GM21786 (cell line): ENCODE measurements at regions not wholly inside any gene's neighbourhood (a gene's known extent, or its start where the extent isn't known, plus 50 kb on each side); places are given as distances from the start of the nearest gene placed in this dataset.
"Not testable (repeated sequence)": the region's sequence is repeated elsewhere in the genome, so short reads cannot be mapped to it uniquely, and the experiment has no call there.

Experiments
- ATAC-seq: cut with Tn5 transposase; IDR thresholded peaks from one replicate; pipeline ENCODE4 v1.9.1; 2021; ENCODE audit not compliant: unreplicated experiment

DNA sequence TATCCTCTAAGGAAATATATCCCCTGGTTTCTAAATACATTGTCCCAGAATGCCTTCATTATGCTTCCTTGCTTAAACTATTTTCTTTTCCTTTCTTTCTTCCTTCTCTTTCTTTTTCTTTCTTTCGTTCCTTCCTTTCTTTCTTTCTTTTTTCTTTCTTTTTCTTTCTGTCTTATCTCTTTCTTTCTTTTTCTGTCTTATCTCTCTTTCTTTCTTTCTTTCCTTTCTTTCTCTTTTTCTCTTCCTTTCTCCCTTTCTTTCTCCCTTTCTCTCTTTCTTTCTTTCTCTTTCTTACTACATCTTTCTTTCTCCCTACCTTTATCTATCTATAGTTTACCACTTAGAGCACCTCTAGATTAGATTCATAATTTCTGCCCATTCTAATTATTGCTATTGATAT lies 552.1 kb downstream of the PYDC2 start:
- ATAC-seq: no peak

DNA sequence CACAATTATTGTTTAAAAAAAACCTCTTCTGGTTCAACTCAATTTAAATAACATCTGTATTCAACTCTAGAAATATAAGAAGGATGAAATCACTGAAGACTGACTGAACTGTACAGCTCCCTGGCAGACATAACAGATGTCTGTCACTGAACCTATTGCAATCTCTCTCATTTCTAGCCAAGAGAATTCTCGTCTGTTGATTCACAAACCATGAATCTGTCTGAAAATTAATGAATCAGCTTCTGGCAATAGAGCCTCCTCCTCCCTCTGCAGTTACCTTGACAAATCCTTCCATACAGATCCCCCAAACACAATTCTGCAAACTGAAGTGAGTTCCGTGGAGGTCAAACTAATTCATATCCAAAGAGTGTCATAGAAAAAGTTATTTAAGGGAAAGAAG lies 561.4 kb downstream of the PYDC2 start:
- ATAC-seq: no peak

DNA sequence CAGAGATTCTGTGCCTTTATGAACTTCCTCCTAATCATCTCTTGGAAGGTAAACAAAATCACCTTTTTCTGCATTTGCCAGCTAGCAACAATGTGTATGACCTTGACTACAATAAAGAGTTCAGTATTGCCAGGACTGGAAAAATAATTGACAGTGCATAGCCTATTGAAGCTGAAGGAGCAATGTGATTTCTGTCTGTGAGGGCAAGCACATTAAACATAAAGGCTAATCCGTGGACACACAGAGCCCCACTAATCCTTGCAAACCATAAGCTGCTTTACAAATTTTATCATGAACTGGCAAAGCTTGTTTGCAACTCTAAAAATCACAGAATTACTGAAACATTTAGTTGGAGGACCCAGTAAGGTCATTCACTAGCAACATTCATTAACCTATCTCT lies 563.8 kb downstream of the PYDC2 start:
- no peak for ATAC-seq

DNA sequence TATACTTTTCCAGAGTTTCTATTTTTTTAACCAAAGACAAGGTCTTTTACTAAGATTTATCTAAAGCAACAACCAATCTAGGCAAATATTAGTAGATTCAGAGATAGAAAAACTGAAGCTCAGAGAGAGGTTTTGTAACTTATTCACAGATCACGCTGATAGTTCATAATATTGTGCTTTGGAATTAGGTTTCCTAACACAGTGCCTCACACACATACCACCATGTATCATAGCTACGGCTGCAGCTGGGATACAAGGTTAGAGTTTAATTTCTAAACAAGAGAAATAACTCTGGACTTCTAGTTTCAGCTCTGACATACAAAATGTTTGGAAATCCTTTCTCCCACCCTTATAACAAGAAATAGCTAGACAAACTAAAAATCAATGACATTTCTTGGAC lies 565.7 kb downstream of the PYDC2 start:
- ATAC-seq: no peak

DNA sequence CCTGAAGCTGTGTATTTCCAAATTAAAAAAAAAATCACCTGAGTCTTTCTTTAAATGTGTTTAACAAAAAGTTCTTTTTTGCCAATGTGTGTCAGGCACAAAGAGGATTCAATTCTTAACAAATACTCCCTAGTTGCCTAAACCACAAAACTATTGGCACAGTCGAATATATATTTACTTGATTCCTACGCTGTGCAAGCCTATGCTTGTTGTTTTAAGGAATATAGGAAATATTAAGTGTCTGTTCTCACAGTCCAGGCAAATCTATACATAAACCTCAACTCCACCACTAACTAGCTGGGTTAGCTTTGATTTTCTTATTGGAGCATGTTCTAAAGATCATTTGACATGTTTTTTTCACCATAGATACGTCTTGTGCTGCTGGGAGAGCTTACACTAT lies 571.0 kb downstream of the PYDC2 start:
- no peak for ATAC-seq

DNA sequence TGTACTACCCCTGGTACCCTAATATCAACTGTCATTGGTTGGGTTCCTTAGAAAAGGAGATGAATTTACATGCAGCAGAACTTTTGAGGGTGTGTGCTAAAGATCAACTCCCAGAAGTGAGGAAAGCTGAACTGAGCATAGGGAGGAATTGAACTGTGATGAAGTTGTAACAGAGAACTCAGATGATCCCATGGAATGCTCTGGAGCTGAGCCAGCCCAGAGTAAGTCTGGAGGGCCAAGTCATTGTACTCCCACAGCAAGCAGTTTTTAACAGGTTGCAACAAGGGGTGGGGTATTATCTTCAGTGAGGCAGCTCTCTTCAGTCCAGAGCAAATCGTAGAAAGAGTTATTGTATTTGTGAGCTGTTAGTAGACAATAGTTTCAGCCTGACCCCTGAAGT lies 572.3 kb downstream of the PYDC2 start:
- ATAC-seq: no peak

DNA sequence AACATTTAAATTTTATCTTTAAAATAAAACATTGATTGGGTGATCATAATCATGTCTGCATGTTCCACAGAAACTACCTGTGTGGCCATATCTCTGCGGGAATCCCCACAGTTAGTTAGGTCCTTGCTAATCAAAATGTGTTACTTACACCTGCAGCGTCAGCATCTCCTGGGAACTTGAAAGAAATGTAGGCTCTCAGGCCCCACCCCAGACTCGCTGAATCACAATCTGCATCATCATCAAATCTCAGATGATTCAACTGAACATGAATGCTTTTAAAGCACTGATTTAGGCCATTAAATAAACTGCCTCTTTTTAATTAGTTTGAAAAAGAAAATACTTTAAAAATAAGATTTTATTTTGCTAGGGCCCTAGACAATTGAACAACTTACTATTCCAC lies 577.8 kb downstream of the PYDC2 start:
- ATAC-seq: no peak

DNA sequence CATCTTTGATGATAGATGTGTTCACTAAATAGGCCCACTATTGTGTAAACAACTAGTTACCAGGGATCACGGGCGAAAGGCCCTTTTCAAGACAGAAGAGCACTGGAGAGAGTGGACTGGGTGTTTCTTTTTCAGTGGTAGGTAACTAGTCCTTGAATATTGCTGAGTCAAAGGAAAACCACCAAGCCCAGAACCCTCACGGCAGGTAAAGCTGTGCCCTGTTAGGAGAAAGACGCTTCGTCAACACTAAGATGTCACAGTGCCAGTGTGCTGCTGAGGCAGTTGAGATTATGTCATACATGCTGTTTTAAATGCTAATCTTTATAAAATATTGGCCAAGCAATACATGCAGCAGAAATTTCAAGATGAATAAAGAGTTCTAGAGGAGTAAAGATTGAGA lies 578.6 kb downstream of the PYDC2 start:
- ATAC-seq: no peak

DNA sequence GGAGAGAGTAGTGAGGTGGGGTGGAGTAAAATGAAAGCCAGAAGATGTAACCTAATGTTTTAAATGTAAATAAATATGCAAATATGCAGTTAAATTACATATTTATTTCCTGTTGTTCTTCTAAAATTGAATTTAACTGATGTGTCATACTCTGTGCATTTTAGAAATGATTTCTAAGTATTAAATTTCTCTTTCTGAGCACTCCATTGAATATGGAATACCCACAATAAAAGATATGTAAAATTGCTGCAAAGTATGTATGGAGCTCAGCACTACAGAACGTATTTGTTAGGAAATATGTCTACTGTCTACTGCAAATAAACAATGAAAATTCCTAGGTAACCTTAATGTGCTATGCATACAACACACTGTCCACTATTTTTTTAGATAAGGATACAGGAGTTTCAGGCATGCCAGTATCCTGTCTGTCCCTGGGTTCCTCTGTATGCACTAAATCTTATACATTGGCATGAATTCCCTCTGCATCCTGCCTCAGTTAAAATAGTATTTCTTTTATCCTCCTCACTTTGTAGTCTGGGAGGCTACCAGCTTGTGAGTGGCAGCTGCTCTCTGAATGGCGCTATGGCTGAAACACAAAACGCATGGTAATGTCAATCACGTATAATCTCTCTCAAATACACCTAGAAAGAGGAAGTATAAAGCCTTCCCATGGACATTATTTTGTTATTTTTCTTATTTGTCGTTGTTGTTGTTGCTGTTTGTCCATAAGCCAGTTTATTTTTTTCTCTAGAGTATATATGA lies 579.5 kb downstream of the PYDC2 start:
- no peak for ATAC-seq

DNA sequence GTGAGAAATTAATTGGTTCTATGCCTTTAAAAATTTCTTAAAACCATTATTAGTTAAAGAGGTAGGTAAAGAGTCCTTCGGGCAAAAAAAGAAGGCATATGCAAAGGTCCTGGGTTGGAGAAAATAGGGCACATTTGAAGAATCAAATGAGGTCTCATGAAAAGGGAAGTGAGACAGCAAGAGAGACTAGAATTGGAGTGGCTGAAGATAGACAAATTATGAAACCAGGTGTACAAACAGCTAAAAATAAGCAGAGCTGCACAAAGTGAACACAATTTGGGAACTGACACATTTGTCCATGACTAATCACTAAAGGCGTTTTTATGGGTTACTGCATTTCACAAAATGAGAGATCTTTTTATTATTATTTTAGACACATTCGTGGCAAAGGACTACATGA lies 581.2 kb downstream of the PYDC2 start:
- ATAC-seq: peak; percentile 99

DNA sequence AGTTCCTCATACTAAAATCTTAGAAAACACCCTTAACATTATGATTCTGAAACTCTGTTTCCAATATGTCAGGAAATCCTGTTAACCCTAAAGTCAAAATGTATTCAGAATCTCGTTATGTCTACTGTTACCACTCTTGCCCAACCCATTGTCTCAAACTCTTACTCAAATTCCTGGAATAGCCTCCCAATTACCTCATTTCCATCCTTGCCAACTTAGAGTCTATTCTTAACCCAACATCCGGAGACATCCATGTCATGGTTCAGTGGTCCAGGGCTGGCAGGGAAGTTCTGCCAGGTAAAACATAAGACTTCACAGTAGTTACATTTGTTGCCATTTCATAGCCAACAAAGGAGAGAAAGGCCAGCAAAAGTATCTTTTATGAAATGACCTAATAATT lies 593.9 kb downstream of the PYDC2 start:
- ATAC-seq: no peak

DNA sequence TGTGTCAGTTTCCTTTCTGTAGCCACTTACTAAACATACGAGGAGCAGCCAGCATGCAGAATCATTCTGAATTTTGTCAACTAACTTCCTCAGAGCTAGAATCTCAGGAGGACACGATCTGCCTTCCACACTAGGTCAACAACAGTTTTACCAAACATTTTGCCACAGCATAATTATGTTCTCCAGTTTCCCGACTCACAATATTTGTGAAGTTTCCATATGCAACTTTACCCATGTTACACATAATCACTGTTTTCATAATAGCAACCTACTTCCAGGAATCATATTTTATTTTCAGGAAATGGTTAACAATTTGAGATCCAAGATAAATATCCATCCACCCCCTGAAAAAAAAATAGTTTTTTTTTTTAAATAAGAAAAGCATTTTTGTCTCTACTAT lies 595.0 kb downstream of the PYDC2 start:
- no peak for ATAC-seq

DNA sequence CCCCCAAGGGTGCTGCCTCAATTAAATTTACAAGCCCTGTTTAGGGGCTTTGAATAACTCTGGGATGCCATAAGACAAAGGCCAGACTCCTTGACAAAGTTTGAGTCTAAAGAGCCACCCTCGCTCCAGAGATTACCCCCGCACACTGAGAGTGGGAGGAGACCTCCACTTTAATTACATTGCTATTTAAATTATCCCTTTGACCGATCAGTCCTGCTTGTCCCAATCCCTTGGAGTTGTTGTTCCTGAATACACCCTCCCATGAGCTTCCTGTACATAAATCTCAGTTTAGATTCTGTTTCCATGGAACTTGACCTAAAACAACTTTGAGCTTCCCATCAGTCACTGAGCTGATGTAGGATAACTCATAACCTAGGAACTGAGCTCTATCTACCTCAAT lies 596.3 kb downstream of the PYDC2 start:
- no peak for ATAC-seq

DNA sequence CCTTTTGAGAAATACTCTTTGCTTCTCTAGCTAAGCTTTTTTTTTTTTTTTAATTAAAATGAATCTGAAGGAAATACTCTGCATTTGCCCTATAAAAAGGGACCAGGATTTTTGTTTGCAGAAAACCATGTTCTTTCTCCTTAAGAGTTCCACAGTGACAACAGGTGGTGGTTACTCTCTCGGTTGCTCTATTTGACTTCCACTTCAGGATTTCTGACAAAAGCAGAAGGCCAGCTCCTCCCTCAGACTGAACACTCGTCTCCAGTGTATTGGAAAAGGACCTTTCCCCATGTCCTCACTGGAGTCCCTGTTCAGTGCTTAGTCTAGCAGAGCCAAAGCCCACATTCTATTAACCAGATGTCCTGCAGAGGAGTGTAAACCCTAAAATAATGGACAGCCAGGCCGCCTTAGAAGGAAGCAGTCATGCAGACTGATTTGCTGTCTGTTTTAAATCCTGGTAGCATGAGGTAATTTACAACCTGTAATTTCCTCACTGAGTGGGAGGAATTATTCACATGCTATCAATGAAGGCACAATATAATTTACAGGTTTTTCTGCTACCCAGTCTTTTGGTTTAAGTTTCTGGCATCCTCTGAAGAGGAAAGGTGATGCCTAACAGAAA lies 599.3 kb downstream of the PYDC2 start:
- ATAC-seq: no peak

DNA sequence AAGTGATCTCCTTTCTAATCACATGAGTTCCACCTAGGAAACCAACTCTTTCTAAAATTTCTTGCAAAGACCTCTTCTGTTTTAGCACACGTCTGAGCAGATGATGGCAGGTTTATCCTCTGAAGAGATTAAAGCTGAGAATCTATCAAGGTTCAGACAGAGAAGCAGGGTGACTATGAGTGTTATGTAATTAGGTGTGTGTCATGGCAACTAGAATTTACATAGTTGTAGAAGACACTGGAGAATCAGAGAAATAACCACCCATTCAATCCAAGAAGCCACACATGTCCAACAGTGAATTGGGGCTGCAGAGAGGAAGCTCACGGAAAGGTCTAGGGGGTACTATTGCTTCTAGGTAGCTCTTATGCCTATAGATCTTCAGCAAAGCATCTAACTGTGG lies 600.5 kb downstream of the PYDC2 start:
- ATAC-seq: no peak

DNA sequence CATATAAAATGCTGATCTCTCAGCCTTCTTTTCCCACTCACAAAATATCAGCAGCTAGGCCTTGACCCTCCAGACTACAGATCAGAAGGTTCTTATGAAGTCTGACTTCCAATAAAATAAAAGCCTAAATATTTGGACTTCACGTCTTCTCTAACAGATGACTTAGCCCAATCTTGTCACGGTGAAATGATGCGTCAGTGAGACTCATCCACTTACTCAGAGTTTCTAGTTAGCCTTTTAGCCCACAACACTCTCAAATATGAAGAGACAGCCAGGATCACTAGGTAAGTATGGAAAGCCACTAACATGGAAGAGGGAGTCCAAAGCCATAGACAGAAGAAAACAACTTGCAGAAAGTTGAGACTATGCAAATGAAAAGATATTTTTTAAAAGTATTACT lies 601.2 kb downstream of the PYDC2 start:
- no peak for ATAC-seq

DNA sequence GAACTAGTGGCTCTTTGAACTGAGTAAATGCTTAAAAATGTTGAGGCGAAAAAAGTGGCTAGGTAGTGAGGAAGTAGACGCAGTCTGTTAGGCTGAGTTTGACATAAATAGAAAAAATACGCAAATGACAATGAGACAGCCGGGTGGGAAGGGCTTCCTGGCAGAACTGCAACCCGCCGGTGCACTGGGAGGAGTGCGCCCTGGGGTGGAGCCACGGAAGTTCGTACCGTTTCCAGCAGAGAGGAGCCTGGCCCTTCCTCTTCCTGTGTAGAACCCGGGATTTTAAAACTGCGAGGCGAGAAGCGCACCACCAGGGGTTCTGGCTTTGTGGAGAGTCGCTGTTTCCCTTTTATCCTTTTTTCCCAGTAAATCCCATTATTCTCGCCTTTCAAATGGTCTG lies 602.6 kb downstream of the PYDC2 start:
- peak; percentile 84 for ATAC-seq

DNA sequence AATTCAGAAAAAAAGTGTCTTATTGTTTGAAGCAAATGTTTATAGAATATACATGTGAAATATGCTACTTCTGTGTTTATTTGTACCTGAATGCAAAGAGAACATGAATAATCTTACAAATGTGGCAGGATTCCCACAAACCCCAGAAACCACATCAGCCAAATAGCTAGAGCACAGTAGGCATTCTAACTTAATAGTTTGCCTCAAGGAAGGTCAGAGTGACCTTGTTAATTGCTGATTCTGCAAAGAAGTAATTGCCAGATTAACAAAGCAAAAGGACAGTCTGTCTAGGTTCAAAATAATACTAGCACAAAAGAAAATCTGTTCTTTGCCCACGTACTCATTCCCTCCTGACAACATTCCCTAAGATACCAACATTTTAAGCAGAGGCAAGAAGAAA lies 604.0 kb downstream of the PYDC2 start:
- ATAC-seq: no peak

DNA sequence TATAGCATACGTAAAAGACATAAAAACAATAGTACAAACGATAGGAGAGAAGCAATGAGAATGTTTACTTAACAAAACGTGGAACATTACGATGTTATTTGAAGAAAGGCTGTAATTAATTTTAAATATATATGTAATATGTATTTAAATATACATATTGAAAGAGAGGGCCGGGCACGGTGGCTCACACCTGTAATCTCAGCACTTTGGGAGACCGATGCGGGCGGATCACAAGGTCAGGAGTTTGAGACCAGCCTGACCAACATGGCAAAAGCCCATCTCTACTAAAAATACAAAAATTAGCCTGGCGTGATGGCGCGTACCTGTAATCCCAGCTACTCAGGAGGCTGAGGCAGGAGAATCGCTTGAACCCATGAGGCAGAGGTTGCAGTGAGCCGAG lies 605.3 kb downstream of the PYDC2 start:
- not testable (repeated sequence) for ATAC-seq

DNA sequence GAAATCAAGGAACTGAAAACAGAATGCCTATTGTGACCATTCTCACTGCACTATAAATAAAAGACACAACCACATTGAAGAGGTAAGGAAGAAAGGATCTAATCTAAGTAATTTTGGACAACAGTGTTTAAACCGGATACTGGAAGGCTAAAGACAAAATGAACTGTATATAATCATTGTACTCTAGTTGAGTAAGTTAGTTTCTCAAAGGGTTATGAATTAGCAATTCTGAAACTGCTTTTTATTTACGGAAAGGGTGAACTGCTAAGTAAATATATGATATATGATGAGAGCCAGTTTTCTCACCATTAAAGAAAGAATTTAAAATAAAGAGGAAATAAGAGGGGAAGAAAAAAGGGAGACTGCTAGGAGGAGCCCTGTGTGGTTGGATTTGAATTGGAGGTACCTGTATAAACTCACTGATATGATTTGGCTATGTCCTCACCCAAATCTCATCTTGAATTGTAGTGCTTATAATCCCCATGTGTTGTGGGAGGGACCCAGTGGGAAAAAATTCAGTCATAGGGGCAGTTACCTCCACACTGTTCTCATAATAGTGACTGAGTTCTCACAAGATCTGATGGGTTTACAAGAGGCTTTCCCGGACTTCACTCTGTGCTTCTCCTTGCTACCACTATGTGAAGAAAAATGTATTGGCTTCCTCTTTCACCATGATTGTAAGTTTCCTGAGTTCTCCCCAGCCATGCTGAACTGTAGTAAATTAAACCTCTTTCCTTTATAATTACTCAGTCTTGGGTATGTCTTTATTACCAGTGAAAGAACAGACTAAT lies 607.7 kb downstream of the PYDC2 start:
- peak; percentile 66 for ATAC-seq

DNA sequence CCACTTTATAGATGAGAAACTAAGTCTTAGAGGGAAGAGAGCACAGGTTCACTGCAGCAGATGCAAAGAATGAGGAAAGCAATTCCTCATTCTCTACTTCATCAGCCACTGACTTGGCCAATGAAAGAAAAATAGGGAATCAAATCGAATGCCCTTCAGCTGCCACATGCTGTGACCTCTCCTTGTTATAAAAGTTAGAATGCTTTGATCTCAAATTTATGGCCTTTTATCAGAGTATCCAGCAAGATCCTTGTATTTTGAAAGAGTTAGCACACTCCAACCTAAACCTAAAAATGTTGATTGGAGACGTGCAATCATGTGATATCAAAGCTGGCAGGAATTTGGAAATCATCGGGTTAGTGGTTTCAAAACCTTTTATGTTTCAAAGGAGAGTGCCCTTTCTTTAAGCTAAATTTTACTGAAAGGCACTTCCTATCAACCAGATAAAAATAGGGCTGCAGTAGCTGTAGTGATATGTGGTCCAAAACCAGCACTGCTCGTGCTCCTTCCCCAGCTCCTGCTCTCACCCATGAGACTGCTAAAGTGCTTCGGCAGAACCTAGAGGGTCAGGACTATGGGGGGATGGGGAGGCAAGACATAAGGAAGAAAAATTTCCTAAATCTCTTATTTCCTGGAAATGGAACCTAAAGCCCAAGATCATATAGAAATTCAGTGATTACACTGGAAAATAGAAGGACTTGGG lies 617.0 kb downstream of the PYDC2 start:
- no peak for ATAC-seq

DNA sequence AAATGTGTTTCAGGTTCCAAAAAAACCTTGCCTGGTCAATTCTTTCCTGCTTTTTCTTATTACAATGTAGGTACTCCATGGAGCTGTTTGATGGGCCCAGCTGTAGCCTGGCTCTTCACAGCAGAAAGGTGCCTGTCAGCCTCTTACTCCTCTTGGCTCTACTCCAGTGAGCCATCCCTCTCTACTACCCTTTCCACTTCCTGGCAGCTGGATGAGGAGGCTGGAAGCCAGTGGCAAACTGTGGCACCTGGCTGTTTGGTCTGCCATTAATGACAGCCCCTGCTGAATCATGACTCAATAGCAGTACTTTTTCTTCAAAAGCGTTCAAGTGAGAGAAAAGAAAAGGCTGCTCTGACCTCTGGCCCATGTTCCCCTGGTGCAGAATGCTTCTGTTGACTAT lies 618.1 kb downstream of the PYDC2 start:
- ATAC-seq: no peak
